ENCODE measurements at regions not wholly inside any gene's neighbourhood (a gene's known extent, or its start where the extent isn't known, plus 50 kb on each side); places are given as distances from the start of the nearest gene placed in this dataset.

GRCh38 chr3:87468938-87469337 lies 192.6 kb upstream of the POU1F1 start:
- no peak for TF ChIP-seq EZH2 (IDR thresholded peaks at IDR 0.05; ENCODE audit: low read length, missing control alignments)
- TF ChIP-seq CTCF (conservative IDR thresholded peaks at IDR 0.05 in 1 of 2, IDR thresholded peaks at IDR 0.05 in 1 of 2; ENCODE audit: low read depth in 1 of 2, low read length in 2 of 2), result no peak

Measured in fibroblast of lung (primary cell).